ENCODE measurements at regions not wholly inside any gene's neighbourhood (a gene's known extent, or its start where the extent isn't known, plus 50 kb on each side); places are given as distances from the start of the nearest gene placed in this dataset.

DNA sequence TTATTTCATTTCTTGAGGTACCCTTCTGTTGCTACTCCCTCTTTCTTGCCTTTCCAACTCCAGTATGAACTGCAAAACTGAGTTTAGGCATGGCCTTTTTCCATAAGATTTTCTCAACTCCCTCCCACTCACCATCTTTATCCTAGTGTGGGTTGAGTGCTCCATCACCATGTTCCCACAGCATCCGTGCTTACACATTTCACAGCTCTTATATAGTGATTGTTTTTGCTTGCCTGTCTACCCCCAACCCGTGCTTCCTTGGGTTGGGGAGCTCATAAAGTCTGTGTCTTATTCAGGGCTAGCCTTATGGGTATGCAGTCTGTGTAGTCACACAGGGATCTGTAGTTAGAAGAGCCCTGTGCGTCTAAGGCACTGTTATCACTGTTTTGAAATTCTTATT is 68.2 kb upstream of the CCDC190 start:
- no peak overlapping the region for H3K4me2 ChIP-seq (ENCODE audit: low read length)
- H3K27me3 ChIP-seq (ENCODE audit: low read length), result no peaks in the 10 kb centered on the region
- no peak overlapping the region for H2AFZ ChIP-seq (ENCODE audit: low read length)
- TF ChIP-seq EZH2 (IDR thresholded peaks at IDR 0.05; ENCODE audit: low read length, unreplicated experiment) (no peak), EZH2phosphoT487 (IDR thresholded peaks at IDR 0.05; ENCODE audit: borderline replicate concordance, low read length) (no peak)
- TF ChIP-seq, protein P1, sequence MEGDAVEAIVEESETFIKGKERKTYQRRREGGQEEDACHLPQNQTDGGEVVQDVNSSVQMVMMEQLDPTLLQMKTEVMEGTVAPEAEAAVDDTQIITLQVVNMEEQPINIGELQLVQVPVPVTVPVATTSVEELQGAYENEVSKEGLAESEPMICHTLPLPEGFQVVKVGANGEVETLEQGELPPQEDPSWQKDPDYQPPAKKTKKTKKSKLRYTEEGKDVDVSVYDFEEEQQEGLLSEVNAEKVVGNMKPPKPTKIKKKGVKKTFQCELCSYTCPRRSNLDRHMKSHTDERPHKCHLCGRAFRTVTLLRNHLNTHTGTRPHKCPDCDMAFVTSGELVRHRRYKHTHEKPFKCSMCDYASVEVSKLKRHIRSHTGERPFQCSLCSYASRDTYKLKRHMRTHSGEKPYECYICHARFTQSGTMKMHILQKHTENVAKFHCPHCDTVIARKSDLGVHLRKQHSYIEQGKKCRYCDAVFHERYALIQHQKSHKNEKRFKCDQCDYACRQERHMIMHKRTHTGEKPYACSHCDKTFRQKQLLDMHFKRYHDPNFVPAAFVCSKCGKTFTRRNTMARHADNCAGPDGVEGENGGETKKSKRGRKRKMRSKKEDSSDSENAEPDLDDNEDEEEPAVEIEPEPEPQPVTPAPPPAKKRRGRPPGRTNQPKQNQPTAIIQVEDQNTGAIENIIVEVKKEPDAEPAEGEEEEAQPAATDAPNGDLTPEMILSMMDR (conservative IDR thresholded peaks at IDR 0.05; ENCODE audit: low read depth, low read length), result no peak
- H3K79me2 ChIP-seq (ENCODE audit: low read length), result no peaks in the 10 kb centered on the region
- ChIA-PET POLR2A (ENCODE audit: unreplicated experiment) (no interaction called here), CTCF (no interaction called here)
- H4K20me1 ChIP-seq (ENCODE audit: low read length), result no peaks in the 10 kb centered on the region
- no peaks in the 10 kb centered on the region for H3K36me3 ChIP-seq (ENCODE audit: low read depth, low read length)
- H3F3A ChIP-seq (ENCODE audit: low read length, unreplicated experiment), result no peaks in the 10 kb centered on the region
- no peak overlapping the region for H3K4me3 ChIP-seq (ENCODE audit: low read length)
- no peaks in the 10 kb centered on the region for H3K9me3 ChIP-seq (ENCODE audit: low read length)
- no peak overlapping the region for H3K9ac ChIP-seq (ENCODE audit: low read length)
- H3K27ac ChIP-seq (ENCODE audit: low read length), result no peak overlapping the region
- intact Hi-C loops (cut with micrococcal nuclease), result no loop called here
- DNase-seq (no peak), ATAC-seq (no peak)
- no peaks in the 10 kb centered on the region for H3K4me1 ChIP-seq (ENCODE audit: insufficient read depth, low read length)
- no TSS peak for BruUV-seq (replicated peaks)
- H3K9me2 ChIP-seq (replicated peaks; ENCODE audit: low read length), result no peaks in the 10 kb centered on the region

DNA sequence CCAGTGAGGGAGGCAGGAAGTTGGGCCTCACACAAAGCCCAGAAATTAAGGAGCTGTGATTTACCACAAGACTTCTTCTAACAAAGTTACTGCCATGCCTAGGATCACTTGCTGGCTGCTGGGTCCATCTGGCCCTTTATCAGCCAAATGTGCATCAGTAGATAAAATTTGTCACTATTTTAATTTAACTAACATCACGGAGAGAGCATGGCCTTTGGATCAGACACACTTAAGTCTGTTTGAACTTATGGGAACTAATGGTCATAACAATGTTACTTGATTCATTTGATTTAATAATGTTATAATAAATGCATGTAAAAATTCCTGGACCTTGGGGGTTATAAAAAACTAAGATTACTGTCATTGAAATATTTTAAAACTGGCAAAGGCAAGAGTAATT is 67.2 kb upstream of the CCDC190 start:
- no TSS peak for BruUV-seq (replicated peaks)
- no peaks in the 10 kb centered on the region for H4K20me1 ChIP-seq (ENCODE audit: low read length)
- H3K4me3 ChIP-seq (ENCODE audit: low read length), result no peak overlapping the region
- H3K36me3 ChIP-seq (ENCODE audit: low read depth, low read length), result no peaks in the 10 kb centered on the region
- no peaks in the 10 kb centered on the region for H3K27me3 ChIP-seq (ENCODE audit: low read length)
- H2AFZ ChIP-seq (ENCODE audit: low read length), result no peak overlapping the region
- H3K9ac ChIP-seq (ENCODE audit: low read length), result no peak overlapping the region
- intact Hi-C loops (cut with micrococcal nuclease), result no loop called here
- no peaks in the 10 kb centered on the region for H3F3A ChIP-seq (ENCODE audit: low read length, unreplicated experiment)
- DNase-seq (no peak), ATAC-seq (no peak)
- no peaks in the 10 kb centered on the region for H3K9me2 ChIP-seq (replicated peaks; ENCODE audit: low read length)
- H3K27ac ChIP-seq (ENCODE audit: low read length), result no peak overlapping the region
- no peaks in the 10 kb centered on the region for H3K79me2 ChIP-seq (ENCODE audit: low read length)
- TF ChIP-seq EZH2phosphoT487 (IDR thresholded peaks at IDR 0.05; ENCODE audit: borderline replicate concordance, low read length) (no peak), EZH2 (IDR thresholded peaks at IDR 0.05; ENCODE audit: low read length, unreplicated experiment) (no peak)
- TF ChIP-seq, protein P1 (conservative IDR thresholded peaks at IDR 0.05; ENCODE audit: low read depth, low read length), result no peak
- H3K9me3 ChIP-seq (ENCODE audit: low read length), result no peaks in the 10 kb centered on the region
- H3K4me1 ChIP-seq (ENCODE audit: insufficient read depth, low read length), result no peaks in the 10 kb centered on the region
- ChIA-PET POLR2A (ENCODE audit: unreplicated experiment) (no interaction called here), CTCF (no interaction called here)
- no peak overlapping the region for H3K4me2 ChIP-seq (ENCODE audit: low read length)

DNA sequence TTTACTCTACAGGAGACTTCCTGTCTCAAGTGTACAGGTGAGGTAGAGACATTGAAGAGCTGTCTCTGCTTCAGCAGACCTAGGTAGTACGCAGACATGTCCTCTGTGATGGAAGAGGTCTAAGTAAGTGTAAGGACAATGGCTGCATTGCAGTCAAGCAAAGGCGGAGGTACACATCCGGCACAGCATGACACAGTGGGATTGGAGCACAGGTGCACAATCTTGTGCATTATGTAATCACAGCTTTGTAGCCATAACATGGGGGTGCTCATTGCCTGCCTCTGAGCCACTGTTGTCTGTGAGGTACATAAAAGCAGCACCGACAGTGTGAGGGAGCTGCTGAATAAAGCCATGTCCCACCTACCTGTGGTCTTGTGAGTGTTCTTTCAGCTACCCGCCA is 66.4 kb upstream of the CCDC190 start:
- intact Hi-C loops (cut with micrococcal nuclease), result no loop called here
- Histone ChIP-seq H3K4me2 (ENCODE audit: low read length) (no peak overlapping the region), H3K4me3 (ENCODE audit: low read length) (no peak overlapping the region), H3K79me2 (ENCODE audit: low read length) (no peaks in the 10 kb centered on the region), H2AFZ (ENCODE audit: low read length) (no peak overlapping the region), H3K36me3 (ENCODE audit: low read depth, low read length) (no peaks in the 10 kb centered on the region), H3K27me3 (ENCODE audit: low read length) (no peaks in the 10 kb centered on the region), H3K9ac (ENCODE audit: low read length) (no peak overlapping the region), H3K4me1 (ENCODE audit: insufficient read depth, low read length) (no peaks in the 10 kb centered on the region), H3K9me3 (ENCODE audit: low read length) (no peaks in the 10 kb centered on the region), H3K9me2 (replicated peaks; ENCODE audit: low read length) (no peaks in the 10 kb centered on the region), H3F3A (ENCODE audit: low read length, unreplicated experiment) (no peaks in the 10 kb centered on the region), H4K20me1 (ENCODE audit: low read length) (no peaks in the 10 kb centered on the region), H3K27ac (ENCODE audit: low read length) (no peak overlapping the region)
- no TSS peak for BruUV-seq (replicated peaks)
- no peak for ATAC-seq
- no peak for DNase-seq
- CTCF ChIA-PET, result no interaction called here
- TF ChIP-seq, protein P1 (conservative IDR thresholded peaks at IDR 0.05; ENCODE audit: low read depth, low read length), result no peak
- TF ChIP-seq EZH2phosphoT487 (IDR thresholded peaks at IDR 0.05; ENCODE audit: borderline replicate concordance, low read length) (no peak), EZH2 (IDR thresholded peaks at IDR 0.05; ENCODE audit: low read length, unreplicated experiment) (no peak)
- POLR2A ChIA-PET (ENCODE audit: unreplicated experiment), result no interaction called here

Measured in PC-3 (cell line).